GM11168 (cell line): ENCODE measurements at regions not wholly inside any gene's neighbourhood (a gene's known extent, or its start where the extent isn't known, plus 50 kb on each side); places are given as distances from the start of the nearest gene placed in this dataset.
"Not testable (repeated sequence)": the region's sequence is repeated elsewhere in the genome, so short reads cannot be mapped to it uniquely, and the experiment has no call there.

Experiments used
- in situ Hi-C: fragments of 300-500 bp; cut with MboI; formaldehyde crosslinking; loops from one replicate; pipeline ENCODE4 v1.12.0; 2022; ENCODE audit warnings: low sequenced_read_pairs; ENCODE audit not compliant: unreplicated experiment

DNA sequence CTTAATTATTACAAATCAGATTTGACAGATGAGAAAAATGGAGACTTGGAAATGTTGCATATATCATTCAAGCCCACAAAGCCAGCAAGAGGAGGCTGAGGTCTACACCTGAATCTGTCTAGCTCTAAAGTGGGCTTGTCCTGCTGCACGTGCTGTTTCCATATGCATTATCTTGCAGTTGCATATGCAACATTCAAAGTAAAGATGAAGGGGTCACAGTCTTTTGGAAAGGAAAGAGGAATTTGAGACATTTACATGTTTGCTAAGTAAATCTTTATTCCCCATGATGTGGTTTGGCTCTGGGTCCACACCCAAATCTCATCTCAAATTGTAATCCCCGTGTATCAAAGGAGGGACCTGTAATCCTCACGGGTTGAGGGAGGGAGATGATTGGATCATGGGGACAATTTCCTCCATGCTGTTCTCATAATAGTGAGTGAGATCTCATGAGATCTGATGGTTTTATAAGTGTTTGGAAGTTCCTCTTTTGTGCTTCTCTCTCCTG is 98.3 kb downstream of the BACH1 start:
- in situ Hi-C loops = no loop called here

DNA sequence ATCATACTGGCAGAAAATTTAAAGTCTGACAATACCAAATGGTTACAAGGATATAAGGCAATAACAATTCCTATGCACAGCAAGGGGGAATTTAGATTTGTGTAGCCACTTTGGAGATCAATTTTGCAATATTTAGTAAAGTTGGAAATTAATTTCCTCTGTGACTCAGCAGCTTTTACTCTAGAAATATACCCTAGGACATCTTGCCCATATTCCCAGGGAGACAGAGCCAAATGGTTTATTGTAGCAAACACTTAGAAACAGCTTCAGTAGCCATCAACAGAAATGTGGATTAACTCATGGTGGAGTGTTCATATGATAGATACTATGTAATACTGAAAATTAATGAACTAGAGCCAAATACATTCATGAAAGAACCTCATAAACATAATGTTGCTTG is 104.6 kb downstream of the BACH1 start:
- in situ Hi-C loops = no loop called here

DNA sequence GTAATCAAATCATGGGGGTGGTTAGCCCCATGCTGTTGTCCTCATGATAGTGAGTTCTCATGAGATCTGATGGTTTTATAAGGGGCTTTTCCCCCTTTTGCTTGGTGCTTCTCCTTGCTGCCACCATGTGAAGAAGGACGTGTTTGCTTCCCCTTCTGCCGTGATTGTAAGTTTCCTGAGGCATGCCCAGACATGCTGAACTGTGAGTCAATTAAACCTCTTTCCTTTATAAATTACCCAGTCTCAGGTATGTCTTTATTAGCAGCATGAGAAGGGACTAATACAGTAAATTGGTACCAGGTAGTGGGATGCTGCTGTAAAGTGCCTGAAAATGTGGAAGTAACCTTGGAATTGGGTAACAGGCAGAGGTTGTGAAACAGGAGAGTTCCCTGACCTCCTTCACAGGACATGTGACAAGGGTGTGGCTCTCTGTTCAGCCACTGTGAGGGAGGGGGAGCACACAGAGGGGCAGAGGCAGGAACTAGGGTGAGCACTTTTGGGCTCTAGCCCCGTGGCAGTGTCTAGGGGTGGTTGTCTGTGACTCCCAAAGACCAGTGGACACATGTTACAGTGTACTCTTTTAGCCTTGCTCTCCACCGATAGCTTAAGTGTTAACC is 105.3 kb downstream of the BACH1 start:
- in situ Hi-C loops = no loop called here

DNA sequence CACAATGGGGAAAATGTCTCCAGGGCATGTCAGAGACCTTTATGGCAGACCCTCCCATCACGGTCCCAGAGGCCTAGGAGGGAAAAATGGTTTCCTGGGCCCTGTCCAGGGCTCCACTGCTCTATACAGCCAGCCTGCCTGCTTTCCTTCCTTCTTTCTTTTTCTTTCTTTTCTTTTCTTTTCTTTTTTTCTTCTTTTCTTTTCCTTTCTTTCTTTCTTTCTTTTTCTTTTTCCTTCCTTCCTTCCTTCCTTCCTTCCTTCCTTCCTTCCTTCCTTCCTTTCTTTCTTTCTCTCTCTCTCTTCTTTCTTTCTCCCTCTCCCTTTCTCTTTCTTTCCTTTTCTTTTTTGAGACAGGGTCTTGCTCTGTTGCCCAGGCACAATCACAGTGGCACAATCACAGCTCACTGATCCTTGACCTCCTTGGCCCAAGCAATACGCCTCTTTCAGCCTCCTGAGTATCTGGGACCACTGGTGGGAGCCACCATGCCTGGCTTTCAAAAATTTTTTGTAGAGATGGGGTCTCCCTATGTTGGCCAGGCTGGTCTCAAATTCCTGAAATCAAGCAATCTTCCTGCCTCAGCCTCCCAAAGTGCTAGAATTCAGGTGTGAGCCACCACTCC is 106.9 kb downstream of the BACH1 start:
- in situ Hi-C loops = no loop called here

DNA sequence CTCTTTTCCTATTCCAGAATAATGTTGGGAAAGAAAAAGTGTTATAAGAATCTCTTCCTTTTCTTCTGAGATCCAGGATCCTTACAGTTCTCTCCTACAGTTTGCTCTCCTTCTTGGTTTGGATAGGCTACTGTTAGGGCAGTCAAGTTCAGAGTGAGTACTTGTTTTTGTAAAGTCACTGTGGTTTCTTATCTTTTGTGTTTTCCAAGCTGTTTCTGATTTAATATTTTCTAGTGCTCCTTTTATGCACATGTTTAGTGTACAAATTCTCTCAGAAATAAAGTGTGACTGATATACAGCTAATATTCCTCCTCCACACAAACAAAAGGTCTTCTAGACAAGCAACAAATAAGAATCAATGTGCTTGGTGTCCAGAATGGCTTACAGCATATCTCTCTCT is 107.7 kb downstream of the BACH1 start:
- in situ Hi-C loops = no loop called here

DNA sequence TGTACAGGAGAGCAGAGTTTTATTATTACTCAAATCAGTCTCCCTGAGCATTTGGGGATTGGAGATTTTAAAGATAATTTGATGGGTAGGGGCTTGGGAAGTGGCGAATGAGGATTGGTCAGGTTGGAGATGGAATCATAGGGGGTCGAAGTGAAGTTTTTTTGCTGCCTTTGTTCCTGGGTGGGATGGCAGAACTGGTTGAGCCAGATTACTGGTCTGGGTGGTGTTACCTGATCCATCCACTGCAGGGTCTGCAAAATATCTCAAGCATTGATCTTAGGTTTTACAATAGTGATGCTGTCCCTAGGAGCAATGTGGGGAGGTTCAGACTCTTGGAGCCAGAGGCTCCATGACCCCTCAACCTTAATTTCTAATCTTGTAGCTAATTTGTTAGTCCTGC is 108.8 kb downstream of the BACH1 start:
- in situ Hi-C loops = no loop called here

DNA sequence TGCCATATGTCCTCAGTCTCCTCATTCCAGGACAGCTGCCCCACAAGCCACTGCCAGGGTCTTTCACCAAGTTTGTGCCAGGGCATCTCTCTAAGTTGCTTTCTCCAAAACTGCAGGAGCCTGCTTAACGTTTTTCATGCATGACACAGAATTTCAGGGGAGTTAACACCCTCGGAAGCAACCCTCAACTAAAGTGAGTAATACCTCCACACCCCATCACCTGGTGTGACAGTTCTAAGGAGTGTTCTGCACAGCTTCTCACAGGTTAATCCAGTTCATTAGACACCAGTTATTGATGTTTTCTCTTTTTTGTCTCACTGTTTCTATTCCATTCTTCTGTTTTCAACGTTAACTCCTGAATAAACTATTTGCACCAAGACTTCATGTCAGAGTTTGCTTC is 115.0 kb downstream of the BACH1 start:
- in situ Hi-C loops = no loop called here

DNA sequence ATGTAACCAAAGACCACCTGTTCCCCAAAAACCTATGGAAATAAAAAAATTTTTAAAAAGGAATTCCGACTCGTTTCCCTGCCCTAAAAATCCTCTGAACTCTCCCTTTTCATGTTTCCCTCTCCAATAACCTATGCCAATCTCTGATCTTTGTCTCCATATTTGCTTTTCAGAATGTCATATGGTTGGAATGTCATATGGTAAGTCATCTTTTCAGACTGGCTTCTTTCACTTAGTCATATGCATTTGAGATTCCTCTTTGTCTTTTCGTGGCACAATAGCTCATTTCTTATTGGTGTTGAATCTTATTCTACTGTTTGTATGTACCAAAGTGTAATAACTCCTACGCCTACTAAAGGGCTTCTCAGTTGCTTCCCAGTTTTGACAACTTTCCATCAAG is 117.5 kb downstream of the BACH1 start:
- in situ Hi-C loops = no loop called here

DNA sequence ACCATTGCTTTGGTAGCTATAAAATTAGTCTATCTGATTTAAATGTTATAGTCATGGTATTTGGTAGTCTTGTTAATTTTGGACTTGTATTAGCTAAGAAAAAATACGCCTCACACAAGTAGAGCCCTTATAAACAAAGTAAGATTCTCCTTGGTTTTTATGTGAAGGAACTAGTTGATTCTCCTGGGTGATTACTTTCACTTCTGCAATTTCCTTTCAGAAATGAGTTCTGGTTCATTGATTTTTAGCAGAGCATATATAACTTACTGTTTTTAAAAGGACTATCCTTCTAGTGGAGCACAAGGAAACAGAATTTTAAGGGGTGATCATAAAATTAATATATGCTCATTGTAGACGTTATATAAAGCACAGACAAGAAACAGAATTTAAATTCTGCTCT is 120.1 kb downstream of the BACH1 start:
- in situ Hi-C loops = no loop called here

DNA sequence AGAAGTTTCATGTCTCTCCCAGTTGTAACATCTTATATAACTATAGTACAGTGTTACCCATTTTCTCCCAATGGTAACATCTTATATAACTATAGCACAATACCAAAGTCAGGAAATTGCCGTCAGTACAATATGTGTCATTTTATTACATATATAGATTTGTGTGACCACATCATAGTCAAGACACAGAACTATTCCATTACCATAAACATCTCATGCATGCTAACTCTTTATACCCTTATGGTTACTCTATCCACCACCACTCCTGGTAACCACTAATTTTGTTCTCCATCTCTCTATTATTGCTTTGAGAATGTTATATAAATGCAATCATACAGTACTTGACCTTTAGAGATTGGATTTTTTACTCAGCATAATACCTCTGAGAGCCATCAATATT is 120.7 kb downstream of the BACH1 start:
- in situ Hi-C loops = no loop called here

DNA sequence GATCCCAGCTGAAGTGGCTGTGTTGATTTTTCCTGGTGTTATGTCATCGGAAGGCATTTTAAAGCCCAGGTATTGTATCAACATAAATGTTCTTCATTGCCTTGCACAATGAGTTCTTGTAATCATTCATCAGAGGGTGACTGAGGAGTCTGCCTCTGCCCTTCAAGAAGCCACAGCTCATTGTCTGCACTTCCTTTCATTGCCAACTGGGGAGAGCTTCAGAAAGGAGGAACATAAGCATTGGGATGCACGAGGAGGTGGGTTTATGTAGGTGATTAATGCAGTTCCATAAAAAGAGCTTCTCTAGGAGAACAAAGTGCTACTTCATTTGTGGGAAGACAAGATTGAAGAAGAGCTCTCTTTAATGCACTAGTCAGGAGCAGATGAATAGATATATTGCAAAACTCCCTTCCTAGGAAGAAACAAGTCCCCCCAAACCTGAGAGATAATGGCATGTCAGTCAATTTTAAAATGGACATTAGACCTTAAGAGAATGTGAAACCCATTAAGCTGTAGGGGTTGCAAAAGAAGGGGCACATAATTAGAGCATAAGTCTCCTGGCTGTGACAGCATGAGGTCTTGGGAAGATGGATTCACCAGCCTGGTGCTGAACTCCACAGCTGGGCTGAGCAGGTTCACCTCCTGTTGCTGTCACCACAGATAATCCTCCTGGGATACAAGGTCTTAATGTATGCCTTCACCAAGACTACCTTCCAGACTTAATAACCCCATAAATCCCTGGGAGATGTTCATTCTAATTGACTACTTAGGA is 124.6 kb downstream of the BACH1 start:
- in situ Hi-C loops = no loop called here

DNA sequence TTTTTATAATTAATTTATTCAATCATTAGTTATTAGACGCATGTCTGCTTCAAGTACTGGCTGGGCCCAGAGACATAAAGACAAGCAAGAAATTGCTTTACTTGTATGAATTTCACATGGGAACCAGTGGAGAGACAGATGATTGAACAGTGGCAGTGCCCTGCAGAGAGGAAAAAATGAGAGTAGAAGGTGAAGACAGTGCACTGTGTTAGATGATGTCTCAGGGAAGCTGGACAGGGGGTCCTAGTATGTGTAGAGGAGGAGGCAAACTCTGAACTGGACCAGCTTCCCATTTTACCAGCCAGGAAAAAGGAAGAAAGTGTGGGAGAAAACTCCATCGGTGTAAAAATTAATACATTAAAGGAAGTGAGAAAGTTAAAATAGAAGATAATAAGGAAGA is 126.0 kb downstream of the BACH1 start:
- in situ Hi-C loops = no loop called here

DNA sequence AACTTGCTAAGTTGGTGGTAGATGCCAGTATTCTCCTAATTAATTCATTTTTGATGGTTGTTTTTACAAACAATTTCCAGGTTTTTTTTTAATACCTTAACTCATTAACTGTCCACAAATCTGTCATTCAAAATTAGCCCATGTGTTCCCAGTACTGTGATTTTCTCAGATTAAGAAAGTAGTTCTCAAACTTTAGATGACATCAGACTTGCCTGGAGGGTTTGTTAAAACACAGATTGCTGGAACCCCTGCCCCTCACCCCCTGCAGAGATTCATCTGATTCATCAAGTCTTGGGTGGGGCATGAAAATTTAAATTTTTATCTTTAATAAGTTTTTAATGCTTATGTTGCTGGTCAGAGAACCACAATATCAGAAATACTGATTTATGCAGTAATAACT is 130.5 kb downstream of the BACH1 start:
- in situ Hi-C loops = no loop called here

DNA sequence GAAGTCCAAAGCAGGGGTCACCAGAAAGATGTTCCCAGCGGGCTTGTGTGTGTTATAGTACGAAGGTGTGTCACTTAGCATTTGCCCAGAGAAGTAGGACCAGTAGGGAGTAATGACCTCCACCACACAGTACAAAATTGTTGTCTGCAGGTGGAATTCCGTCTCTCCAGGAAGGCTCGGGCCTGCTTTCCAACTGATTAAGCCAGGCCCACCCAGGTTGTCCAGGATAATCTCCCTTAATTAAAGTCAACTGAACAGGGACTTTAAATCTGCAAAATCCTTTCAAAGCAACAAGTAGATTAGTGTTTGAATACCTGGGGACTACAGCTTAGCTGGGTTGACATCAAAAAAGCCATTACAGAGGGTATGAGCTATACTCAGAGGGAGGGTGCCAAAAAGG is 131.3 kb downstream of the BACH1 start:
- in situ Hi-C loops = no loop called here

DNA sequence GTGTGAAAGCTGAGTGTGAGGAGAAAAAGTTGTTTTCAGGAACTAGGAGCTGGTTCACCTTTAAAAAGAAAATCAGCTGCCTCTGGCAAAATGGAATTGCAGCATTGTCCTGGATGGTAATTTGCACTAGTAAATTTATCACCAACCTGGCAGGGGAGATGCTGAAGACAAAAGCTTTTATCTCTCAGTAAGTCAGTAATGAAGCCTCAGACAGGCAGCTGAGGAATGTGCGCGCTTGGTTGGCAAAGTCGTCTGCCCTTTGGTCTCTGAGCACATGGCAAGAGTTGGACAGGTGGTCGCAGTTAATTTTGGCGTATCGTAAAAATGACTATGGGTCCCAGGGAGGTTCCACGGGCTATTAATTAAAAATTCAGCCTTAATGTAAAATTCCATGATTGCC is 131.9 kb downstream of the BACH1 start:
- in situ Hi-C loops = no loop called here

DNA sequence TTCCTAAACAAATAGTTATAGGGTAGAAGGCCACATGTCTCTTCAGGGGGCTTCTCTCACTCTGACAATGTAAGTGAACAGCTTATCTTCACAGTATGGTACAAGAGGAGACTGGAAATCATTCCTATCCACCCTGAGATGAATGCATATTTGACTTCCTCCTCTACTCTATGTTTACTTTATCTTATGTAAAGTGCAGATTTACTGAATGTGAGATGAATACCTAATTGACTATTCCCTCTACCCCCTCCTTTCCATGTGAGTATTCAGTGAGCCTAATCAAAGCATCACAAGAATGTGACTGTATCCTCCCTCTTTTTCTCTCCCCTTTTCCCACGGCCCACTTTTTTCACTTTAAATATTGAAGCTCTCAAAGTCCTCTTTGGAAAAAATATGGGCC is 132.5 kb downstream of the BACH1 start:
- in situ Hi-C loops = no loop called here

DNA sequence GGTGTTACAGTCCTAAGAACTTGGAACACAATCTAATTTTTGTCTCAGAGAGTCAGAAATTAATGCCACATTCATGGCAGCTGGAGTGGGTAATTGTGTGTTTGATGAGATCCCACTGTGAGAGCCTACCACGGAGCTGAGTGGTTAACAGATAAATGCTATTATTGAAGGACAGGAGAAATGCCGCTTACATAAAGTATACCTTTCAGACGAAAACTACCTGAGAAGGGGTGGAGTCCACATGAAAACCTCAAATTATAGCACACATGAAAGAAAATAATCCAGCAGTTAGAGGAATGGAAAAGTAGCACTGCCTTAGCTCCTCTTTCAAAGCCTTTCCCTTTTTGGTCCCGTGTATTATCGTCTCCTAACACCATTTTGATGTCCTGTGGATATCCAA is 133.0 kb downstream of the BACH1 start:
- in situ Hi-C loops = no loop called here

DNA sequence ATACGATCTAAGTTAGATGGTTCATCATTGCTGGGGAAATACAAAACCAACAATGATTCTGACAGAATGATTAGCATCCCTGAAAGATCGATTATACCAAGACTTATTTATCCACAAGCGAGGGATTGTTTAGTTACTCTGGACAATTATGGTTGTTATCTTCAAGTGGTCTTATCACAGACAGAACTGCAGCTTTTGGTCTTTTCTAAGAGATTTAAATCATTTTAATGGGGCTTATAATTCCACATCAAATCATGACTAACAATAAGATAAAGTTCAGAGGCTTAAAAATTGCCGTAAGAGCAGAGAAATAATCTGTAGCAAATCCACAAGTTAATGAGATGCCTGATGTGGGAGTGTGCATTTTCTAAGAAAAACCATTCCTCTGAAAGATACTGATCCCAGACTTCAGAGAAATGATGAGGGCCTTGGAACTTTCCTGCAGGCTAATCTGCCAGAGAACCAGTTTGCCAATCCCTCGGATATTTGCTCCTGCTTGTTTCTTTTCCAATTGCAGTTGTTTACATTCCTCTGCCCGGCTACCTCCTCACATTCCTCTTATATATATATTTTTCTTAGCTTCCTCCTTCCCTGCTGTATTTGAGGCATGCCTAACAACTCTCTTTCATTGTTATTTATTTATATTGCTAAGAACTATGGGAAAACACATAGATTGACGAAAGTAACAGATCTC is 134.8 kb downstream of the BACH1 start:
- in situ Hi-C loops = no loop called here

DNA sequence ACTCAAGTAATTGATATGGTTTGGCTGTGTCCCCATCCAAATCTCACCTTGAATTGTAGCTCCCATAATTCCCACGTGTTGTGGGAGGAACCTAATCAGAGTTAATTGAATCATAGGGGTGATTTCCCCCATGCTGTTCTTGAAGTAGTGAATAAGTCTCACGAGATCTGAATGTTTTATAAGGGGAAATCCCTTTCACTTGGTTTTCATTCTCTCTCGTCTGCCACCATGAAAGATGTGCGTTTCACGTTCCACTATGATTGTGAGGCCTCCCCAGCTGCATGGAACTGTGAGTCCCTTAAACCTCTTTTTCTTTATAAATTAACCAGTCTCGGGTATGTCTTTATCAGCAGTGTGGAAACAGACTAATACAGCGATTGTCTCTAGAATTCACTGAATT is 135.4 kb downstream of the BACH1 start:
- in situ Hi-C loops = no loop called here

DNA sequence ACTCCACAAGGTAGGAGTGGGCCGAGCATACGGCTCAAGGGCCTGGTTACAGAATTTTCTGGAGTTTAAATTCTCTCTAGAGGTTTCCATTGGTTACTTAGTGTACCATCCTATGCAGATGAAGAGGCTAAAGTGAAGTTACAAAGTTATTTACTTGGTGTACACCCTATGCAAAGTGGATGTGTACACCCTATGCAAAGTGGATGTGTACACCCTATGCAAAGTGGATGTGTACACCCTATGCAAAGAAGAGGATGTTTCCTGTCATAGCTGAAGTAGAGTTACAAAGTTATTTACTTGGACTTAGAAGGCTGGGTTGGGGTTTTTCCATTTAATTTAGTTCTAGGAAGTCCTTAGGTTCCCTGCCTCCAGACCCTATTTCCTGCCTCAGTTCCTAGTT is 136.3 kb downstream of the BACH1 start:
- in situ Hi-C loops = not testable (repeated sequence)

DNA sequence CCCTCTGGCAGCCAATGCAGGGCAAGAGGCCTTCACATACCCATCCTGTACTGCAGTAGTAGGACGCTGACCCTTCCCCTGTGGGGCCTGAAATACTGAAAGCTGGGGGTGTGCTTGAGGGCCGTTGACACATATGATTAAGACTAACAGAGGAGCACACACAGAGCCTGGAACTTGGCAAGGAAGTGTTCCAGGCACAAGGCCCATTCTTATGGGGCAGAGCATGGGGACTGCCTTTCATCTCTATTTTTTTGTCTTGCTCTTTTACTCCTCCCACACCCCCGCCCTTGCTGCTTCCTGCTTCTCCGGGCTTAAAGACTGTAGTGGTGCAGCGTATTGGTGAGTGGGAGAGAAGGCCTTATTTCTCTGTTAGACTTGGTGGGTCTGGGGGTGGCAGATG is 137.4 kb downstream of the BACH1 start:
- in situ Hi-C loops = no loop called here
